ENCODE measurements at regions not wholly inside any gene's neighbourhood (a gene's known extent, or its start where the extent isn't known, plus 50 kb on each side); places are given as distances from the start of the nearest gene placed in this dataset.

- TF ChIP-seq, protein P1, sequence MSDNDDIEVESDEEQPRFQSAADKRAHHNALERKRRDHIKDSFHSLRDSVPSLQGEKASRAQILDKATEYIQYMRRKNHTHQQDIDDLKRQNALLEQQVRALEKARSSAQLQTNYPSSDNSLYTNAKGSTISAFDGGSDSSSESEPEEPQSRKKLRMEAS (IDR thresholded peaks at IDR 0.05), result no peak
- peak; percentile 7 for TF ChIP-seq CTCF (IDR thresholded peaks at IDR 0.05; ENCODE audit: low read depth, low read length, missing input control)
- TF ChIP-seq, protein P2, sequence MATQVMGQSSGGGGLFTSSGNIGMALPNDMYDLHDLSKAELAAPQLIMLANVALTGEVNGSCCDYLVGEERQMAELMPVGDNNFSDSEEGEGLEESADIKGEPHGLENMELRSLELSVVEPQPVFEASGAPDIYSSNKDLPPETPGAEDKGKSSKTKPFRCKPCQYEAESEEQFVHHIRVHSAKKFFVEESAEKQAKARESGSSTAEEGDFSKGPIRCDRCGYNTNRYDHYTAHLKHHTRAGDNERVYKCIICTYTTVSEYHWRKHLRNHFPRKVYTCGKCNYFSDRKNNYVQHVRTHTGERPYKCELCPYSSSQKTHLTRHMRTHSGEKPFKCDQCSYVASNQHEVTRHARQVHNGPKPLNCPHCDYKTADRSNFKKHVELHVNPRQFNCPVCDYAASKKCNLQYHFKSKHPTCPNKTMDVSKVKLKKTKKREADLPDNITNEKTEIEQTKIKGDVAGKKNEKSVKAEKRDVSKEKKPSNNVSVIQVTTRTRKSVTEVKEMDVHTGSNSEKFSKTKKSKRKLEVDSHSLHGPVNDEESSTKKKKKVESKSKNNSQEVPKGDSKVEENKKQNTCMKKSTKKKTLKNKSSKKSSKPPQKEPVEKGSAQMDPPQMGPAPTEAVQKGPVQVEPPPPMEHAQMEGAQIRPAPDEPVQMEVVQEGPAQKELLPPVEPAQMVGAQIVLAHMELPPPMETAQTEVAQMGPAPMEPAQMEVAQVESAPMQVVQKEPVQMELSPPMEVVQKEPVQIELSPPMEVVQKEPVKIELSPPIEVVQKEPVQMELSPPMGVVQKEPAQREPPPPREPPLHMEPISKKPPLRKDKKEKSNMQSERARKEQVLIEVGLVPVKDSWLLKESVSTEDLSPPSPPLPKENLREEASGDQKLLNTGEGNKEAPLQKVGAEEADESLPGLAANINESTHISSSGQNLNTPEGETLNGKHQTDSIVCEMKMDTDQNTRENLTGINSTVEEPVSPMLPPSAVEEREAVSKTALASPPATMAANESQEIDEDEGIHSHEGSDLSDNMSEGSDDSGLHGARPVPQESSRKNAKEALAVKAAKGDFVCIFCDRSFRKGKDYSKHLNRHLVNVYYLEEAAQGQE (IDR thresholded peaks at IDR 0.05), result no peak
Measured at GRCh38 chr14:22163051-22163450, 426.0 kb downstream of the DAD1 start.

Data from liver (tissue), 2 donors.